ENCODE measurements at regions not wholly inside any gene's neighbourhood (a gene's known extent, or its start where the extent isn't known, plus 50 kb on each side); places are given as distances from the start of the nearest gene placed in this dataset.

DNA sequence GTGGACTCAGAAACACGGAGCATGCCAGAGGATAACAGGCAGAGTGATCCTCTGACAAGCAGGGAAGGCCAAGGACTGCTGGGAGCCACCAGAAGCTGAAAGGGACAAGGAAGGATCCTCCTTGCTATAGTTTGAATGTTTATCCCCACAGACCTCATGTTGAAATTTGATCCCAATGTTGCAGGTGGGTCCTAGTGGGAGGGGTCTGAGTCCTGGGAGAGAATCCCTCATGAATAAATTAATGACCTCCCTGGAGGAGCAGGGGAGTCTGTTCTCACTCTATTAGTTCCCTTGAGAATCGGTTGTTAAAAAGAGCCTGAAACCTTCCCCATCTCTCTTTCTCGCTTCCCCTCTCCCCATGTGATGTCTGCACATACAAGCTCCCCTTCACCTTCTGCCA, 124.4 kb downstream of the FBXO15 start:
- Mint-ChIP-seq H3K9me3 (no peaks in the 10 kb centered on the region), H3K4me3 (no peak overlapping the region), H3K4me1 (no peaks in the 10 kb centered on the region), H3K27me3 (no peaks in the 10 kb centered on the region), H3K27ac (no peak overlapping the region), H3K36me3 (no peaks in the 10 kb centered on the region)
- CTCF ChIA-PET, result no interaction called here
- no peak for DNase-seq

GRCh38 chr18:74019864-74020263, 127.8 kb downstream of the FBXO15 start:
- Mint-ChIP-seq H3K4me3 (no peak overlapping the region), H3K4me1 (no peaks in the 10 kb centered on the region), H3K9me3 (no peaks in the 10 kb centered on the region), H3K27ac (no peak overlapping the region), H3K27me3 (no peaks in the 10 kb centered on the region), H3K36me3 (no peaks in the 10 kb centered on the region)
- CTCF ChIA-PET, result no interaction called here
- DNase-seq, result no peak

GRCh38 chr18:74013955-74014354, 133.7 kb downstream of the FBXO15 start:
- CTCF ChIA-PET, result interaction anchor here (1.1 kb wide), 1 partner anchor 10 kb away, joined by 3 read pairs; no protein-coding TSS in a partner anchor
- Mint-ChIP-seq H3K4me3 (no peak overlapping the region), H3K27me3 (no peaks in the 10 kb centered on the region), H3K9me3 (no peaks in the 10 kb centered on the region), H3K36me3 (no peaks in the 10 kb centered on the region), H3K27ac (no peak overlapping the region), H3K4me1 (no peaks in the 10 kb centered on the region)
- DNase-seq, result no peak

DNA sequence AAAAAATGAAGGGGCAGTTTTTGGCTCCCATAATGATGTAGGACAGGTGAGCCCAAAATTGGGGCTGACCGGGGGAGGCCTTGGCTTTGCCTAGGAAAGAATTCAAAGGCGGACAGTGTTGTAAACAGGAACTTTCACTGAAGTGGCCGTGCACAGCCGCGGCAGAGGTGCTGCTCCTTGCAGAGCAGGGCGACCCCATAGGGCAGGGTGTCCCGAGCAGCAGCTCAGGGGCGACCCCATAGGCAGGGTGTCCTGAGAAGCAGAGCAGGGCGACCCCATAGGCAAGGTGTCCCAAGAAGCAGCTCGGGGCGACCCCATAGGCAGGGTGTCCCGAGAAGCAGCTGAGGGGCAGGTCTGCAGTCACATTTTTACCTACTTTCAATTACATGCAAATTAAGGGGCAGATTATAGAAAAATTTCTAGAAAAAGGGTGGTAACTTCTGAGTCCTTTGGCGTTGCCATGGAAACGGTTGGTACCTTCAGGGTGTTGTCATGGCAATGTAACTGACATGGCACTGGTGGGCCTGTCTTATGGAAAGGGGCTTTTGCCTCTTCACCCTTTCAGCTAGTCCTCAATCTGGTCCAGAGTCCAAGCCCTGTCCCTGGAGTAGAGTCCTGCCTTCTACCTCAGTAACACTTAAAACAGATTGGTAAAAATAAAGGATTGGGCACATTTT, 134.5 kb downstream of the FBXO15 start:
- Mint-ChIP-seq H3K9me3 (no peaks in the 10 kb centered on the region), H3K36me3 (no peaks in the 10 kb centered on the region), H3K27ac (no peak overlapping the region), H3K4me3 (no peak overlapping the region), H3K4me1 (no peaks in the 10 kb centered on the region), H3K27me3 (peaks cover 4% of the 10 kb centered on the region)
- no peak for DNase-seq
- CTCF ChIA-PET, result no interaction called here

- Mint-ChIP-seq H3K27ac (no peak overlapping the region), H3K9me3 (no peaks in the 10 kb centered on the region), H3K4me1 (no peaks in the 10 kb centered on the region), H3K27me3 (peaks cover 4% of the 10 kb centered on the region), H3K4me3 (no peak overlapping the region), H3K36me3 (no peaks in the 10 kb centered on the region)
- DNase-seq, result no peak
- CTCF ChIA-PET, result no interaction called here
Measured at GRCh38 chr18:74006143-74006542, 141.5 kb downstream of the FBXO15 start.

GRCh38 chr18:74005320-74006109, 142.1 kb downstream of the FBXO15 start:
- CTCF ChIA-PET, result no interaction called here
- Mint-ChIP-seq H3K9me3 (no peaks in the 10 kb centered on the region), H3K4me1 (no peaks in the 10 kb centered on the region), H3K27ac (no peak overlapping the region), H3K27me3 (peaks cover 4% of the 10 kb centered on the region), H3K36me3 (no peaks in the 10 kb centered on the region), H3K4me3 (no peak overlapping the region)
- no peak for DNase-seq

DNA sequence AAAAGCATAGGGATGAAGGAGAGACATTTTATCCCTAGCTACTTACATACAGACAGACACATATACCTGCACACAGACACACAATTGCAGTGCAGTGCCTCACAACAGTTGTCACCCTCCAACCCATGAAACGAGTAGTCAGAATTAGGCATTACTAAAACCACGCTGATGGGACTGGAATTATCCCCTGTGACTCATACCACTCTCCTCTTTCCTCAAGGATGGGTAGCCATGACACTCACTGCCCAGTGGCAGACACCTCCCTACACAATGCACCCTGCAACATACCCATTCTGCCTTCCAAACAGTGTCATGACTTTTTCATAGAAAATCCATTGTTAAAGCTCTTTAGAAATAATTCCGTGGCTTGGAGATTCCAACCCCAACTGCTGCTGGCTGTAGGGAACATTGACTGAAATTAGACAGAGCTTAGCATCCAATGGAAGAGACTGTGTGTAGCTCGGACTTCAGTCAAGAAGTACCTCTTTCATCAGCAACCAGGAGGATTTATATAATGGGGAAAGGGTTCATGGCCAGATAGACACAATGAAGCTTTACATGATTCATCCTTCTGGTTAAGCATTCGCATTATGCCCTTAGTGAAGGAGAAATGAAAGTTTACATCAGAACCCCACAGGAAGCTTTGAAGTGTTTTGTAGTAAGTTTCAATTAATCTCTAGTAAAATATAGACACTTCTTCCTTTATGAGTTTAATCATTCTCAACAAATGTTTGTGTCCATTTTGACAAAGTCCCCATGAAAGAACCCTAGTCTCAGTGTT, 155.2 kb downstream of the FBXO15 start:
- CTCF ChIA-PET, result interaction anchor here (1.0 kb wide), 1 partner anchor 13 kb away, joined by 3 read pairs; no protein-coding TSS in a partner anchor
- Mint-ChIP-seq H3K9me3 (peaks cover 9% of the 10 kb centered on the region), H3K4me3 (no peak overlapping the region), H3K36me3 (no peaks in the 10 kb centered on the region), H3K27ac (no peak overlapping the region), H3K4me1 (no peaks in the 10 kb centered on the region), H3K27me3 (no peaks in the 10 kb centered on the region)
- no peak for DNase-seq

DNA sequence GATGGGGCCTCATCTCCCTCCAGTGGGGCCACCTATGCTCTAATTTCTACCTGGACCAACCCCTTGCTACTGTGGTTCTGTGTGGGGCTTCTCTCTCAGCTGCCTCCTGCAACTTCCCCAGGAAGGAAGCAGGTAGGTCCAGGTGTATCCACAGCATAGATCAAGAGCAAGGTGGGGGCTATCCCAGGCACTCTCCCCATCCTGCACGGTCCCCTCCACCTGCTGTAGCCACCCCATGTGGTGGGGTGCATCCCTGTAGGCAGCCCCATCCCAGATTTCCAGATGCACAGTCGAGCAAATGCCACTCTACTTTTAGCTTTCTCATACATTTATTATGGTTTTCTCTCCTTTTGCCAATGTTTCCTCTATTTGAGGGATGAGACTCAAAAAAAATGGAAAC, 156.1 kb downstream of the FBXO15 start:
- H3K27me3 Mint-ChIP-seq, result no peaks in the 10 kb centered on the region
- no peaks in the 10 kb centered on the region for H3K4me1 Mint-ChIP-seq
- DNase-seq, result no peak
- no peaks in the 10 kb centered on the region for H3K36me3 Mint-ChIP-seq
- H3K27ac Mint-ChIP-seq, result no peak overlapping the region
- H3K9me3 Mint-ChIP-seq, result peaks cover 5% of the 10 kb centered on the region
- no peak overlapping the region for H3K4me3 Mint-ChIP-seq
- CTCF ChIA-PET, result no interaction called here

GRCh38 chr18:73990258-73990657, 157.4 kb downstream of the FBXO15 start:
- peaks cover 5% of the 10 kb centered on the region for H3K9me3 Mint-ChIP-seq
- no peaks in the 10 kb centered on the region for H3K4me1 Mint-ChIP-seq
- H3K4me3 Mint-ChIP-seq, result no peak overlapping the region
- H3K27ac Mint-ChIP-seq, result no peak overlapping the region
- DNase-seq, result no peak
- CTCF ChIA-PET, result no interaction called here
- no peaks in the 10 kb centered on the region for H3K36me3 Mint-ChIP-seq
- H3K27me3 Mint-ChIP-seq, result no peaks in the 10 kb centered on the region

GRCh38 chr18:73987247-73987980, 160.2 kb downstream of the FBXO15 start:
- no peaks in the 10 kb centered on the region for H3K27me3 Mint-ChIP-seq
- CTCF ChIA-PET, result no interaction called here
- DNase-seq, result no peak
- no peaks in the 10 kb centered on the region for H3K36me3 Mint-ChIP-seq
- H3K4me1 Mint-ChIP-seq, result no peaks in the 10 kb centered on the region
- H3K4me3 Mint-ChIP-seq, result no peak overlapping the region
- peaks cover 5% of the 10 kb centered on the region for H3K9me3 Mint-ChIP-seq
- H3K27ac Mint-ChIP-seq, result no peak overlapping the region

DNA sequence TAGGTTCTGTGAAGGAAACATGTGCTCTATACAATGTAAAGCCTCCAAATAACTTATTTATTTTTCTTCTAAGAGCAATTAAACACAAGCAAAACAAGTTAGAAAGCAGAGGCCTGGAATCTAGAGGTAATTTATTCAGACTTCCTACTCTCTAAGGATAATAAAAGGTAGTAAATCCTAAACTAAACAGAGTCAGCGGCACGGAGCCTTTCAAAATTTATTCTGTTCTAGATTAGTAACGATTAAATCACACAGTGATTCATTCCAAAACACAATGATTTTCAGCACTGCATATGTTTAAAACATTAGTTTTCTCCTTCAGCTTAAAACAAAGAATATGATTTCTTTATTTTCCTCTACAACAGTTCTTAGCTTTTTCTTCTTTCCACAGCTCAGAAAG, 160.9 kb downstream of the FBXO15 start:
- Mint-ChIP-seq H3K36me3 (no peaks in the 10 kb centered on the region), H3K27ac (no peak overlapping the region), H3K27me3 (no peaks in the 10 kb centered on the region), H3K4me1 (no peaks in the 10 kb centered on the region), H3K9me3 (peaks cover 5% of the 10 kb centered on the region), H3K4me3 (no peak overlapping the region)
- CTCF ChIA-PET, result no interaction called here
- DNase-seq, result no peak

GRCh38 chr18:73985855-73986625, 161.6 kb downstream of the FBXO15 start:
- DNase-seq, result no peak
- CTCF ChIA-PET, result no interaction called here
- Mint-ChIP-seq H3K36me3 (no peaks in the 10 kb centered on the region), H3K9me3 (peaks cover 5% of the 10 kb centered on the region), H3K27me3 (no peaks in the 10 kb centered on the region), H3K27ac (no peak overlapping the region), H3K4me1 (no peaks in the 10 kb centered on the region), H3K4me3 (no peak overlapping the region)

DNA sequence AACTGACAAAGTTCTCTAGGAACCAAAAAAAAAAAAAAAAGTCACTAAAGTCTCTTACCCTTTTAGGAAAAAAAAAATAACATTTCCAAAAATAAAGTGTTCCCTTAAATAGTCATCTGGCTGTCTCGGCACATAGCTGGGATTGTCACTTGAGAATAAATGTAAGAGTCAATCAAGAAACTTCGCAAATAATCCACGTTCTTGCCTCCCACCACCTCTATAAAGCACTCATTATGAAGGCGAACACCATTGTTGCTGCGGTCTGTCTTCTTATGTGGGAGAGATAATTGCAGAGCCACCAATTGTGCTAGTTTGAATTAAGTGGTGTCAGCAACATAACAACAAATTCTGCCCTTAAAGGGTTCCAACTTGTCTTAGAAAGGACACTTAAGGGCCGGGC, 163.7 kb downstream of the FBXO15 start:
- Mint-ChIP-seq H3K4me1 (no peaks in the 10 kb centered on the region), H3K9me3 (peaks cover 5% of the 10 kb centered on the region), H3K4me3 (no peak overlapping the region), H3K27me3 (no peaks in the 10 kb centered on the region), H3K27ac (no peak overlapping the region), H3K36me3 (no peaks in the 10 kb centered on the region)
- no peak for DNase-seq
- CTCF ChIA-PET, result no interaction called here

DNA sequence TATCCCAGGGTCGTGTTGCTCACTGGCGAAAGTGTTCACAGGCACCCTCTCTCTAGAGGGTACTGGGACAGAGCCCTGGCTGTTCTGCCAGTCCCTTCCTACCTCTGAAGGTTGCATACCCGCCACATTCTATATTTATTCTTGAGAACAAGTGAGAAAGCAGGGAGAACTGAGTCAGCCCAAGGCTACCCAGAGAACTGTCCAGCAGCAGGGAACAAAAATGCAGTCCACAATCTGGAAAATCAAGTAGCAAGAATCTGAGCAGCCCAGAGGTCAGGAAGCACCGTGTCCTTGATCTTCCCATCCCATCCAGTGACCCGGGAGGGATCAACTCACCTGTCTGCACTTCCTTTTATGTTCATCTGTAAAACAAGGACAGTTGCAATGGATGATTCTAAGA, 164.1 kb downstream of the FBXO15 start:
- DNase-seq, result no peak
- H3K4me3 Mint-ChIP-seq, result no peak overlapping the region
- no peak overlapping the region for H3K27ac Mint-ChIP-seq
- CTCF ChIA-PET, result no interaction called here
- H3K27me3 Mint-ChIP-seq, result peaks cover 4% of the 10 kb centered on the region
- H3K4me1 Mint-ChIP-seq, result no peaks in the 10 kb centered on the region
- peaks cover 5% of the 10 kb centered on the region for H3K9me3 Mint-ChIP-seq
- H3K36me3 Mint-ChIP-seq, result no peaks in the 10 kb centered on the region

Measured in activated naive CD4-positive, alpha-beta T cell treated with anti-CD3 and anti-CD28 coated beads, Interleukin-2, amount 10 ng/mL, durations not matched to agents 7 days and 5 days (primary cell).